HG02798 (cell line): ENCODE measurements at regions not wholly inside any gene's neighbourhood (a gene's known extent, or its start where the extent isn't known, plus 50 kb on each side); places are given as distances from the start of the nearest gene placed in this dataset.

Source experiments
- ATAC-seq: cut with Tn5 transposase; IDR thresholded peaks from one replicate; pipeline ENCODE4 v1.9.1; 2021; ENCODE audit warnings: mild to moderate bottlenecking; ENCODE audit not compliant: unreplicated experiment, poor library complexity

- ATAC-seq = no peak
Observed at GRCh38 chr17:79269620-79270019, 195.0 kb downstream of the ENGASE start.

GRCh38 chr17:79263191-79263590, 188.6 kb downstream of the ENGASE start:
- ATAC-seq = no peak

- ATAC-seq = no peak
Observed at GRCh38 chr17:79262624-79263023, 188.0 kb downstream of the ENGASE start.

GRCh38 chr17:79261355-79262072, 186.9 kb downstream of the ENGASE start:
- ATAC-seq = no peak

- no peak for ATAC-seq
Observed at GRCh38 chr17:79258843-79259242, 184.2 kb downstream of the ENGASE start.

- no peak for ATAC-seq
Observed at GRCh38 chr17:79258041-79258440, 183.4 kb downstream of the ENGASE start.

GRCh38 chr17:79255926-79256585, 181.4 kb downstream of the ENGASE start:
- ATAC-seq = no peak

GRCh38 chr17:79255456-79255855, 180.8 kb downstream of the ENGASE start:
- ATAC-seq = no peak

GRCh38 chr17:79255046-79255445, 180.4 kb downstream of the ENGASE start:
- ATAC-seq = no peak

GRCh38 chr17:79252886-79253285, 178.3 kb downstream of the ENGASE start:
- ATAC-seq = no peak

- ATAC-seq = no peak
Observed at GRCh38 chr17:79251824-79252223, 177.2 kb downstream of the ENGASE start.

- ATAC-seq = no peak
Observed at GRCh38 chr17:79249929-79250521, 175.4 kb downstream of the ENGASE start.

- no peak for ATAC-seq
Observed at GRCh38 chr17:79248843-79249493, 174.3 kb downstream of the ENGASE start.

- no peak for ATAC-seq
Observed at GRCh38 chr17:79246225-79247190, 171.9 kb downstream of the ENGASE start.

- no peak for ATAC-seq
Observed at GRCh38 chr17:79244665-79245064, 170.0 kb downstream of the ENGASE start.

GRCh38 chr17:79243996-79244395, 169.4 kb downstream of the ENGASE start:
- no peak for ATAC-seq

- no peak for ATAC-seq
Observed at GRCh38 chr17:79243603-79243990, 169.0 kb downstream of the ENGASE start.

- no peak for ATAC-seq
Observed at GRCh38 chr17:79242873-79243602, 168.4 kb downstream of the ENGASE start.

GRCh38 chr17:79242393-79242792, 167.8 kb downstream of the ENGASE start:
- no peak for ATAC-seq
